Body of pancreas (tissue), 4 donors: ENCODE measurements at regions not wholly inside any gene's neighbourhood (a gene's known extent, or its start where the extent isn't known, plus 50 kb on each side); places are given as distances from the start of the nearest gene placed in this dataset.
"Not testable (repeated sequence)": the region's sequence is repeated elsewhere in the genome, so short reads cannot be mapped to it uniquely, and the experiment has no call there.

ENCODE experiments used
- ATAC-seq: fragments of 150-250 bp; one replicate; pipeline ENCODE4 v1.9.1; 2016
- DNase-seq, 4 donors: peaks; one replicate each; pipeline ENCODE4 v3.0.0-alpha.2; 2019
- H3K27ac ChIP-seq, 4 donors: fragments of 200-600 bp; sonication (generic); 1 replicate in 3 of 4; 2 replicates in 1 of 4; pipeline versions ENCODE4 v1.5.1 to v1.6.1; 2016 to 2019; ENCODE audit warnings: mild to moderate bottlenecking in 1 of 4, mixed read lengths in 1 of 4, moderate library complexity in 1 of 4
- H3K27me3 ChIP-seq, 2 donors: fragments of 200-600 bp; sonication (generic); one replicate each; pipeline ENCODE4 v1.6.0; 2016; ENCODE audit warnings: mild to moderate bottlenecking in 1 of 2
- H3K36me3 ChIP-seq, 2 donors: fragments of 200-600 bp; sonication (generic); replicated peaks in 1 of 2; 2 replicates each; pipeline ENCODE4 v1.5.1; 2016; ENCODE audit warnings: low read depth in 2 of 2; ENCODE audit not compliant: insufficient read depth in 1 of 2
- H3K4me1 ChIP-seq: fragments of 200-600 bp; sonication (generic); one replicate; pipeline ENCODE4 v1.6.0; 2016
- H3K4me3 ChIP-seq, 2 donors: fragments of 200-600 bp; sonication (generic); 1 replicate in 1 of 2; 2 replicates in 1 of 2; pipeline ENCODE4 v1.5.1; 2016 to 2019
- H3K9me3 ChIP-seq, 3 donors: fragments of 200-600 bp; sonication (generic); 1 replicate in 2 of 3; 2 replicates in 1 of 3; pipeline ENCODE4 v1.5.1; 2016
- CTCF ChIP-seq, 7 experiments: fragments of 450-650 bp in 4 of 7; fragments of 200-600 bp in 3 of 7; sonication (generic) in 3 of 7; IDR thresholded peaks; one replicate each; pipeline ENCODE4 v1.5.1; 2016 to 2019; ENCODE audit warnings: antibody characterized with exemption in 7 of 7
- POLR2A ChIP-seq, 3 donors: fragments of 450-650 bp; IDR thresholded peaks; one replicate each; pipeline ENCODE4 v1.6.1; 2016; ENCODE audit warnings: antibody characterized with exemption in 3 of 3, mild to moderate bottlenecking in 2 of 3
- WGBS, 2 donors: methylation state at CpG; one replicate each; pipeline ENCODE4 v1.1.5; 2017; 5-methylcytosine and 5-hydroxymethylcytosine counted together
- intact Hi-C: fragments of 100-400 bp; cut with DNase I; formaldehyde crosslinking; loops from one replicate; pipeline ENCODE4 v1.15.1; 2023

GRCh38 chr4:102404431-102404969 is 59.2 kb upstream of the SLC39A8 start:
- no peak for ATAC-seq

GRCh38 chr4:102405821-102406401 is 60.6 kb upstream of the SLC39A8 start:
- no peak for ATAC-seq
- Histone ChIP-seq H3K4me1 (no peaks in the 10 kb centered on the region), H3K27me3 (no peaks in the 10 kb centered on the region), H3K4me3 (no peak overlapping the region), H3K9me3 (no peaks in the 10 kb centered on the region), H3K27ac (no peak overlapping the region), H3K36me3 (no peaks in the 10 kb centered on the region)
- TF ChIP-seq CTCF (IDR thresholded peaks at IDR 0.05) (no peak), POLR2A (IDR thresholded peaks at IDR 0.05) (no peak)
- DNase-seq = no peak
- 73 to 82% methylated on average over 3 of the region's 3 CpGs for WGBS, 2 donors
- intact Hi-C loops = no loop called here

More at GRCh38 chr4:102404431-102404969, 59.2 kb upstream of the SLC39A8 start:
- intact Hi-C loops = no loop called here
- Histone ChIP-seq H3K36me3 (no peaks in the 10 kb centered on the region), H3K4me3 (no peak overlapping the region), H3K27ac (no peak overlapping the region), H3K4me1 (no peaks in the 10 kb centered on the region), H3K9me3 (no peaks in the 10 kb centered on the region), H3K27me3 (no peaks in the 10 kb centered on the region)
- no peak for DNase-seq
- WGBS, 2 donors = 22 to 35% methylated on average over 1 of the region's 1 CpG
- TF ChIP-seq CTCF (IDR thresholded peaks at IDR 0.05) (no peak), POLR2A (IDR thresholded peaks at IDR 0.05) (no peak)

GRCh38 chr4:102410884-102411283 is 65.6 kb upstream of the SLC39A8 start:
- intact Hi-C loops, H3K27me3 ChIP-seq, H3K27ac ChIP-seq, DNase-seq, H3K36me3 ChIP-seq, ATAC-seq, H3K9me3 ChIP-seq, H3K4me3 ChIP-seq, H3K4me1 ChIP-seq: not testable (repeated sequence)
- WGBS, 2 donors = 75 to 78% methylated on average over 1 of the region's 1 CpG

GRCh38 chr4:102411408-102411807 is 66.1 kb upstream of the SLC39A8 start:
- no peaks in the 10 kb centered on the region for H3K27me3 ChIP-seq
- H3K9me3 ChIP-seq = no peaks in the 10 kb centered on the region
- no peak for ATAC-seq
- H3K4me3 ChIP-seq = no peak overlapping the region
- H3K27ac ChIP-seq = no peak overlapping the region
- WGBS, 2 donors = 63 to 78% methylated on average over 1 of the region's 1 CpG
- no peaks in the 10 kb centered on the region for H3K36me3 ChIP-seq
- TF ChIP-seq POLR2A (IDR thresholded peaks at IDR 0.05) (no peak), CTCF (IDR thresholded peaks at IDR 0.05) (no peak)
- DNase-seq = no peak
- no peaks in the 10 kb centered on the region for H3K4me1 ChIP-seq
- intact Hi-C loops = no loop called here

- Histone ChIP-seq H3K9me3 (no peaks in the 10 kb centered on the region), H3K27ac (no peak overlapping the region), H3K4me3 (no peak overlapping the region), H3K36me3 (no peaks in the 10 kb centered on the region), H3K27me3 (no peaks in the 10 kb centered on the region), H3K4me1 (no peaks in the 10 kb centered on the region)
- intact Hi-C loops = no loop called here
- DNase-seq = no peak
- ATAC-seq = no peak
- TF ChIP-seq POLR2A (IDR thresholded peaks at IDR 0.05) = no peak
These were observed 71.5 kb upstream of the SLC39A8 start for GRCh38 chr4:102416765-102417164.
